A549 (cell line): ENCODE measurements at regions not wholly inside any gene's neighbourhood (a gene's known extent, or its start where the extent isn't known, plus 50 kb on each side); places are given as distances from the start of the nearest gene placed in this dataset.

Experiments
- ATAC-seq, 2 experiments: fragments of 200-7000 bp in 1 of 2; fragments of >200 bp in 1 of 2; cut with Nextera tagmentation in 1 of 2; cut with Tn5 transposase in 1 of 2; 3 replicates each; pipeline versions ENCODE4 v1.8.0 to v1.9.1; 2018 to 2020; ENCODE audit warnings: mild to moderate bottlenecking in 1 of 2, moderate library complexity in 1 of 2
- CTCF ChIA-PET: fragments of 300-600 bp; sonication (Branson Sonifier 250); formaldehyde crosslinking; extraction: SDS; loops from one replicate; lab custom pipeline; 2021; ENCODE audit warnings: antibody characterized with exemption, inconsistent platforms; lab: Yijun Ruan, JAX
- POLR2A ChIA-PET: fragments of 350-600 bp; formaldehyde crosslinking; extraction: SDS; loops from one replicate; lab custom pipeline; 2021; ENCODE audit warnings: antibody characterized with exemption, inconsistent platforms; lab: Yijun Ruan, JAX
- DNase-seq, 2 experiments: peaks; one replicate each; pipeline versions ENCODE4 v3.0.0 to v3.0.0-alpha.2; 2011 to 2016; ENCODE audit warnings: low read depth in 1 of 2, low spot score in 1 of 2
- FAIRE-seq: peaks from 2 replicates; lab custom pipeline; 2011; peaks lifted over from hg19 to GRCh38; lab: Jason Lieb, UNC
- H3K27ac ChIP-seq, 2 experiments: fragments of >200 bp; sonication (Bioruptor Twin); formaldehyde crosslinking; 3 replicates each; pipeline ENCODE4 v1.5.1; 2016 to 2017
- H3K4me1 ChIP-seq: fragments of >200 bp; sonication (Bioruptor Twin); formaldehyde crosslinking; 3 replicates; pipeline ENCODE4 v1.6.1; 2016
- H3K4me2 ChIP-seq: fragments of >200 bp; sonication (Bioruptor Twin); formaldehyde crosslinking; 3 replicates; pipeline ENCODE4 v1.6.1; 2016
- H3K4me3 ChIP-seq: fragments of >200 bp; sonication (Bioruptor Twin); formaldehyde crosslinking; 3 replicates; pipeline ENCODE4 v1.5.1; 2016
- H3K9me3 ChIP-seq: fragments of >200 bp; sonication (Bioruptor Twin); formaldehyde crosslinking; 3 replicates; pipeline ENCODE4 v1.6.1; 2016
- BHLHE40 ChIP-seq: IDR thresholded peaks from 2 replicates; pipeline ENCODE4 v1.6.1; 2012; ENCODE audit warnings: low read depth, low read length, inconsistent platforms
- CBX2 ChIP-seq: fragments of 200-600 bp; sonication (generic); IDR thresholded peaks from 2 replicates; pipeline ENCODE4 v1.6.1; 2016; ENCODE audit warnings: low read depth, mild to moderate bottlenecking, borderline replicate concordance
- CBX8 ChIP-seq: fragments of 200-600 bp; sonication (generic); IDR thresholded peaks from 2 replicates; pipeline ENCODE4 v1.6.1; 2016
- CHD2 ChIP-seq: fragments of 150-350 bp; IDR thresholded peaks from 2 replicates; pipeline ENCODE4 v1.6.1; 2014; ENCODE audit warnings: low read length; ENCODE audit not compliant: partially characterized antibody
- E2F6 ChIP-seq: IDR thresholded peaks from 2 replicates; pipeline ENCODE4 v1.6.1; 2012; ENCODE audit warnings: low read depth, borderline replicate concordance
- EHF ChIP-seq: fragments of 250-450 bp; sonication (Bioruptor Pico); IDR thresholded peaks from 2 replicates; pipeline ENCODE4 v1.5.0; 2020; ENCODE audit warnings: mild to moderate bottlenecking
- FOSB ChIP-seq: fragments of 250-450 bp; sonication (Bioruptor Pico); IDR thresholded peaks from 2 replicates; pipeline ENCODE4 v1.5.0; 2020; ENCODE audit warnings: mild to moderate bottlenecking, moderate library complexity
- FOXS1 ChIP-seq: fragments of 250-450 bp; sonication (Bioruptor Pico); IDR thresholded peaks from 2 replicates; pipeline ENCODE4 v1.5.0; 2020; ENCODE audit warnings: mild to moderate bottlenecking, moderate library complexity
- HEYL ChIP-seq: fragments of 250-450 bp; sonication (Bioruptor Pico); IDR thresholded peaks from 2 replicates; pipeline ENCODE4 v1.8.0; 2021; ENCODE audit warnings: mild to moderate bottlenecking, moderate library complexity
- HOXB13 ChIP-seq: fragments of 250-450 bp; sonication (Bioruptor Pico); IDR thresholded peaks from 2 replicates; pipeline ENCODE4 v1.5.0; 2020; ENCODE audit warnings: low read depth, mild to moderate bottlenecking, moderate library complexity
- HOXB5 ChIP-seq: fragments of 250-450 bp; sonication (Bioruptor Pico); IDR thresholded peaks from 2 replicates; pipeline ENCODE4 v1.5.0; 2020; ENCODE audit warnings: mild to moderate bottlenecking, moderate library complexity
- POLR2A ChIP-seq: IDR thresholded peaks from 2 replicates; pipeline ENCODE4 v1.6.1; 2012; ENCODE audit warnings: mild to moderate bottlenecking, low read length
- POLR2AphosphoS2 ChIP-seq: conservative IDR thresholded peaks from 2 replicates; pipeline ENCODE4 v1.6.1; 2012; ENCODE audit warnings: low read length, improper control_type of control experiment, inconsistent platforms
- RAD21 ChIP-seq, 2 experiments: fragments of >200 bp in 1 of 2; sonication (Bioruptor Twin) in 1 of 2; formaldehyde crosslinking in 1 of 2; IDR thresholded peaks in 1 of 2; conservative IDR thresholded peaks in 1 of 2; 2 replicates in 1 of 2; 3 replicates in 1 of 2; pipeline ENCODE4 v1.6.1; 2012 to 2018; ENCODE audit warnings: inconsistent platforms in 1 of 2
- RCOR1 ChIP-seq: fragments of 150-350 bp; IDR thresholded peaks from 2 replicates; pipeline ENCODE4 v1.6.1; 2014; ENCODE audit warnings: antibody characterized with exemption, low read length, low read depth
- TFCP2L1 ChIP-seq: fragments of 250-450 bp; sonication (Bioruptor Pico); IDR thresholded peaks from 2 replicates; pipeline ENCODE4 v1.5.0; 2021; ENCODE audit warnings: mild to moderate bottlenecking
- ZFP36 ChIP-seq: fragments of 450-650 bp; IDR thresholded peaks from 2 replicates; pipeline ENCODE4 v1.6.1; 2014; ENCODE audit warnings: borderline replicate concordance; ENCODE audit not compliant: partially characterized antibody
- WGBS: methylation state at CpG from one replicate; pipeline ENCODE4 v1.1.6; 2017; ENCODE audit errors: missing lambda C conversion rate; 5-methylcytosine and 5-hydroxymethylcytosine counted together
- TF ChIP-seq, protein P1 (sequence below): fragments of >200 bp; sonication (Bioruptor Twin); formaldehyde crosslinking; IDR thresholded peaks from 3 replicates; pipeline ENCODE4 v1.5.1; 2016
- TF ChIP-seq, protein P2 (sequence below): fragments of 250-450 bp; sonication (Bioruptor Pico); IDR thresholded peaks from 2 replicates; pipeline ENCODE4 v1.5.0; 2021; ENCODE audit warnings: mild to moderate bottlenecking, moderate library complexity, borderline replicate concordance
- TF ChIP-seq, protein P3 (sequence below): fragments of 150-350 bp; IDR thresholded peaks from 2 replicates; pipeline ENCODE4 v1.6.1; 2014; ENCODE audit warnings: low read depth, mild to moderate bottlenecking, low read length

DNA sequence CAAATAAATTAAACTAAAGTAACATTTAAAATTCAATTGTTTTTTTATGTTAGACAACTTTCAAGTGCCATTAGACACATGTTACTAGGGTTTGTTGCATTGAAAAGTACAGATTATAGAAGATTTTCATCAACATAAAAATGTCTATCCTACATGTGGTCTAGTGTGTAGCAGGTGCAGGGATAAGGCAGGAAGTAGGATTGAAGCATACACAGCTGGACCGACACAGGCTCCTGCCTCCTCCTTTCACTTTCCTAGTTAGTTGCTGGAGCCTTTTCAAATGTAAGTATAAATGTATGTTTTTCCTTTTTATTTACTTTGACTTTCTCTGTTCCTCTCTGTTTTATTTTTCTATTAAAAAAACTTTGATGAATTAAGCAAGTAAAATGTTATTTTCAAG, 246.9 kb upstream of the LUZP2 start:
- no peak overlapping the region for H3K4me2 ChIP-seq
- WGBS, result 76% methylated on average over 1 of the region's 1 CpG
- H3K4me3 ChIP-seq, result no peak overlapping the region
- H3K9me3 ChIP-seq, result no peaks in the 10 kb centered on the region
- FAIRE-seq, result no peak
- ChIA-PET CTCF (no interaction called here), POLR2A (no interaction called here)
- TF ChIP-seq, protein P1, sequence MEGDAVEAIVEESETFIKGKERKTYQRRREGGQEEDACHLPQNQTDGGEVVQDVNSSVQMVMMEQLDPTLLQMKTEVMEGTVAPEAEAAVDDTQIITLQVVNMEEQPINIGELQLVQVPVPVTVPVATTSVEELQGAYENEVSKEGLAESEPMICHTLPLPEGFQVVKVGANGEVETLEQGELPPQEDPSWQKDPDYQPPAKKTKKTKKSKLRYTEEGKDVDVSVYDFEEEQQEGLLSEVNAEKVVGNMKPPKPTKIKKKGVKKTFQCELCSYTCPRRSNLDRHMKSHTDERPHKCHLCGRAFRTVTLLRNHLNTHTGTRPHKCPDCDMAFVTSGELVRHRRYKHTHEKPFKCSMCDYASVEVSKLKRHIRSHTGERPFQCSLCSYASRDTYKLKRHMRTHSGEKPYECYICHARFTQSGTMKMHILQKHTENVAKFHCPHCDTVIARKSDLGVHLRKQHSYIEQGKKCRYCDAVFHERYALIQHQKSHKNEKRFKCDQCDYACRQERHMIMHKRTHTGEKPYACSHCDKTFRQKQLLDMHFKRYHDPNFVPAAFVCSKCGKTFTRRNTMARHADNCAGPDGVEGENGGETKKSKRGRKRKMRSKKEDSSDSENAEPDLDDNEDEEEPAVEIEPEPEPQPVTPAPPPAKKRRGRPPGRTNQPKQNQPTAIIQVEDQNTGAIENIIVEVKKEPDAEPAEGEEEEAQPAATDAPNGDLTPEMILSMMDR, result no peak
- TF ChIP-seq, protein P2, sequence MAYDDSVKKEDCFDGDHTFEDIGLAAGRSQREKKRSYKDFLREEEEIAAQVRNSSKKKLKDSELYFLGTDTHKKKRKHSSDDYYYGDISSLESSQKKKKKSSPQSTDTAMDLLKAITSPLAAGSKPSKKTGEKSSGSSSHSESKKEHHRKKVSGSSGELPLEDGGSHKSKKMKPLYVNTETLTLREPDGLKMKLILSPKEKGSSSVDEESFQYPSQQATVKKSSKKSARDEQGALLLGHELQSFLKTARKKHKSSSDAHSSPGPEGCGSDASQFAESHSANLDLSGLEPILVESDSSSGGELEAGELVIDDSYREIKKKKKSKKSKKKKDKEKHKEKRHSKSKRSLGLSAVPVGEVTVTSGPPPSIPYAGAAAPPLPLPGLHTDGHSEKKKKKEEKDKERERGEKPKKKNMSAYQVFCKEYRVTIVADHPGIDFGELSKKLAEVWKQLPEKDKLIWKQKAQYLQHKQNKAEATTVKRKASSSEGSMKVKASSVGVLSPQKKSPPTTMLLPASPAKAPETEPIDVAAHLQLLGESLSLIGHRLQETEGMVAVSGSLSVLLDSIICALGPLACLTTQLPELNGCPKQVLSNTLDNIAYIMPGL (CRISPR knock-in tag), result no peak
- no peak for TF ChIP-seq CHD2
- TF ChIP-seq POLR2A, result no peak
- TF ChIP-seq, protein P3, sequence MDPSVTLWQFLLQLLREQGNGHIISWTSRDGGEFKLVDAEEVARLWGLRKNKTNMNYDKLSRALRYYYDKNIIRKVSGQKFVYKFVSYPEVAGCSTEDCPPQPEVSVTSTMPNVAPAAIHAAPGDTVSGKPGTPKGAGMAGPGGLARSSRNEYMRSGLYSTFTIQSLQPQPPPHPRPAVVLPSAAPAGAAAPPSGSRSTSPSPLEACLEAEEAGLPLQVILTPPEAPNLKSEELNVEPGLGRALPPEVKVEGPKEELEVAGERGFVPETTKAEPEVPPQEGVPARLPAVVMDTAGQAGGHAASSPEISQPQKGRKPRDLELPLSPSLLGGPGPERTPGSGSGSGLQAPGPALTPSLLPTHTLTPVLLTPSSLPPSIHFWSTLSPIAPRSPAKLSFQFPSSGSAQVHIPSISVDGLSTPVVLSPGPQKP, result no peak
- TF ChIP-seq FOSB (CRISPR knock-in tag), result no peak
- TF ChIP-seq RAD21 (conservative IDR thresholded peaks at IDR 0.05 in 1 of 2, IDR thresholded peaks at IDR 0.05 in 1 of 2), result no peak
- no peak for TF ChIP-seq HEYL
- no peak for TF ChIP-seq HOXB13 (CRISPR knock-in tag)
- TF ChIP-seq ZFP36, result no peak
- no peak for TF ChIP-seq FOXS1 (CRISPR knock-in tag)
- H3K4me1 ChIP-seq, result no peaks in the 10 kb centered on the region
- H3K27ac ChIP-seq, result no peak overlapping the region
- DNase-seq, result no peak
- ATAC-seq, result no peak

DNA sequence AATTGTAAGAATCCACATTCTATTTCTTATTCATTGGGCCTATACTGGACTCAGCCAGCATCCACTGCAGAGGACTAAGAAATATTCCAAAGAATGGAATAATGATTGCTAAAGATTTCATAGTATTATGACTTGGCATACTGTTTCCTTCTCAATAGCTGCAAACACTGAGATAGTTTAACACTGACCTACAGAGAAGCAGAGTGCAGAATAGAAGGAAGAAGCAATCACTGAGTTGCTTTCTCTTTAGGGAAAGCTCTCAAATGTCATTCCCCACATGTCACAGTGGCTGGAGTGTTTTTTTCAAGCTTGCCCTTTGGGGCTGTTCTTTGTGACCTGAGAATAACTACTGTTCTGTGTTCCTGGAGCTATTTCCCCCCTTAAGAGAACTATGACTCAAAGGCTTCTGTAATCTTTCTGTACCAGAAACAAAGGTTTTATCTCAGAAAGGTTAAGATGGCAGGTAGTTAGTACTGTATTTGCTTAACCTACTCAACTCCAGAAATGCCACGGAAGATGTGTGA, 243.6 kb upstream of the LUZP2 start:
- ChIA-PET POLR2A (no interaction called here), CTCF (no interaction called here)
- FAIRE-seq, result no peak
- DNase-seq, result no peak
- Histone ChIP-seq H3K4me3 (no peak overlapping the region), H3K9me3 (no peaks in the 10 kb centered on the region), H3K4me2 (no peak overlapping the region), H3K27ac (no peak overlapping the region), H3K4me1 (no peaks in the 10 kb centered on the region)
- WGBS, result 19% methylated on average over 1 of the region's 1 CpG
- TF ChIP-seq POLR2AphosphoS2, result no peak
- no peak for TF ChIP-seq RCOR1
- no peak for TF ChIP-seq TFCP2L1 (CRISPR knock-in tag)
- TF ChIP-seq, protein P2 (CRISPR knock-in tag), result no peak
- no peak for TF ChIP-seq RAD21 (conservative IDR thresholded peaks at IDR 0.05 in 1 of 2, IDR thresholded peaks at IDR 0.05 in 1 of 2)
- no peak for ATAC-seq

DNA sequence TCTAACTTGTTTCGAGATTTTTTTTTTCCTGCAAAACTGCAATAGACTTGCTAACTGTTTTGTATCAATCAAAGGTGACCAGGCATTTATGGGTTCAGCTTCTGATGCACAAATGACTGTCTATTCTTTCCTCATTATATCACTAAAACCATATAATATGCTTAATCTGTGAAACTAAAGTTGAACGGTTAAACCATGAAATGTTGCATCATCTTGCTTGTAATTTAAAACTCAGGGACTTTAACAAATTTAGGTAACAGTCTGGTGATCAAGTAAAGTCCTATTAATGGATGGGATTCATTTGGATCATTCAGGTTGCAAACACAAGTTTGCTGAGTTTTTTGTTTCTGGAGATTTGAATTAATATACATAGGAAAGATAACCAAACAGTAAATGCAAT, 232.0 kb upstream of the LUZP2 start:
- CTCF ChIA-PET, result no interaction called here
- 16% methylated on average over 2 of the region's 2 CpGs for WGBS

More for the DNA sequence above, 232.0 kb upstream of the LUZP2 start:
- no peaks in the 10 kb centered on the region for H3K4me1 ChIP-seq
- no peak overlapping the region for H3K27ac ChIP-seq
- no peak overlapping the region for H3K4me2 ChIP-seq
- no peaks in the 10 kb centered on the region for H3K9me3 ChIP-seq
- no peak for TF ChIP-seq BHLHE40
- TF ChIP-seq, protein P3, result no peak
- TF ChIP-seq E2F6, result no peak
- TF ChIP-seq CBX8, result no peak
- no peak for TF ChIP-seq EHF (CRISPR knock-in tag)
- no peak for TF ChIP-seq HOXB5 (CRISPR knock-in tag)
- no peak for TF ChIP-seq CBX2
- TF ChIP-seq, all 56 proteins: peak for 0
- DNase-seq (no peak), FAIRE-seq (no peak), ATAC-seq (no peak)
- POLR2A ChIA-PET, result no interaction called here
- no peak overlapping the region for H3K4me3 ChIP-seq
